H1 (cell line): ENCODE measurements at regions not wholly inside any gene's neighbourhood (a gene's known extent, or its start where the extent isn't known, plus 50 kb on each side); places are given as distances from the start of the nearest gene placed in this dataset.

Experiments
- CTCF ChIA-PET: fragments of 300-600 bp; sonication (Branson Sonifier 250); formaldehyde crosslinking; loops from one replicate; lab custom pipeline; 2021; ENCODE audit not compliant: partially characterized antibody; lab: Charles Lee
- POLR2A ChIA-PET: fragments of 300-600 bp; sonication (Branson Sonifier 250); formaldehyde crosslinking; loops from one replicate; lab custom pipeline; 2021; ENCODE audit warnings: inconsistent platforms; ENCODE audit not compliant: partially characterized antibody; lab: Charles Lee
- DNase-seq, 2 experiments: peaks; one replicate each; pipeline versions ENCODE4 v3.0.0 to v3.0.0-alpha.2; 2010 to 2022; ENCODE audit warnings: low spot score in 2 of 2, low read depth in 1 of 2, mixed read lengths in 1 of 2
- FAIRE-seq: peaks from 2 replicates; lab custom pipeline; 2011; peaks lifted over from hg19 to GRCh38; lab: Jason Lieb, UNC
- H2AFZ ChIP-seq: 2 replicates; pipeline ENCODE4 v1.8.1; 2012; ENCODE audit warnings: low read length, inconsistent platforms
- H2AK5ac ChIP-seq: 2 replicates; pipeline ENCODE4 v1.6.1; 2013; ENCODE audit warnings: low read depth, low read length
- H2BK120ac ChIP-seq: replicated peaks from 2 replicates; pipeline ENCODE3; 2013; ENCODE audit warnings: low read depth, low read length, inconsistent platforms
- H2BK12ac ChIP-seq: 2 replicates; pipeline ENCODE4 v1.6.1; 2013; ENCODE audit warnings: low read depth, low read length
- H2BK15ac ChIP-seq: 2 replicates; pipeline ENCODE4 v1.6.1; 2013; ENCODE audit warnings: low read length
- H2BK20ac ChIP-seq: 2 replicates; pipeline ENCODE4 v1.6.1; 2013; ENCODE audit warnings: low read length
- H2BK5ac ChIP-seq: 2 replicates; pipeline ENCODE4 v1.6.1; 2013; ENCODE audit warnings: low read depth, low read length
- H3K14ac ChIP-seq: 2 replicates; pipeline ENCODE4 v1.6.1; 2013; ENCODE audit warnings: inconsistent platforms; ENCODE audit not compliant: insufficient read length
- H3K18ac ChIP-seq: 2 replicates; pipeline ENCODE4 v1.6.1; 2013; ENCODE audit warnings: low read length; ENCODE audit errors: extremely low read depth
- H3K23ac ChIP-seq: 2 replicates; pipeline ENCODE4 v1.6.1; 2013; ENCODE audit warnings: inconsistent platforms; ENCODE audit not compliant: insufficient read length
- H3K23me2 ChIP-seq: 2 replicates; pipeline ENCODE4 v1.6.1; 2013; ENCODE audit warnings: low read depth, low read length
- H3K27ac ChIP-seq: 2 replicates; pipeline ENCODE4 v1.6.1; 2011; ENCODE audit warnings: low read depth, low read length, inconsistent platforms
- H3K27me3 ChIP-seq, 4 experiments: replicated peaks in 1 of 4; 1 replicate in 1 of 4; 2 replicates in 3 of 4; pipeline versions ENCODE4 v1.6.1 to v1.8.1; 2011 to 2013; ENCODE audit warnings: low read length in 3 of 4, mild to moderate bottlenecking in 3 of 4, inconsistent platforms in 2 of 4, mixed read lengths in 2 of 4, moderate library complexity in 1 of 4; ENCODE audit not compliant: control insufficient read depth in 3 of 4, insufficient read depth in 3 of 4; ENCODE audit errors: extremely low read depth in 1 of 4
- H3K36me3 ChIP-seq, 4 experiments: 2 replicates each; pipeline versions ENCODE4 v1.6.1 to v1.8.1; 2011 to 2013; ENCODE audit warnings: mild to moderate bottlenecking in 4 of 4, low read length in 3 of 4, moderate library complexity in 2 of 4, control low read depth in 1 of 4, inconsistent platforms in 1 of 4; ENCODE audit not compliant: insufficient read depth in 4 of 4, control insufficient read depth in 2 of 4
- H3K4ac ChIP-seq: replicated peaks from 2 replicates; pipeline ENCODE3; 2013; ENCODE audit warnings: low read length, low read depth, mixed read lengths, inconsistent platforms; ENCODE audit not compliant: insufficient read length
- H3K4me1 ChIP-seq, 4 experiments: replicated peaks in 1 of 4; 1 replicate in 1 of 4; 2 replicates in 3 of 4; pipeline versions ENCODE4 v1.6.1 to v1.8.1; 2011 to 2013; ENCODE audit warnings: low read length in 3 of 4, inconsistent platforms in 2 of 4, mixed read lengths in 1 of 4; ENCODE audit not compliant: insufficient read depth in 4 of 4, control insufficient read depth in 3 of 4
- H3K4me2 ChIP-seq, 2 experiments: 2 replicates each; pipeline versions ENCODE4 v1.6.1 to v1.8.1; 2011 to 2013; ENCODE audit warnings: low read depth in 2 of 2, low read length in 2 of 2, control low read depth in 1 of 2, inconsistent platforms in 1 of 2, mild to moderate bottlenecking in 1 of 2; ENCODE audit not compliant: insufficient read depth in 1 of 2
- H3K4me3 ChIP-seq, 4 experiments: fragments of 200-600, 300-600 bp in 1 of 4; sonication (generic), shearing (Covaris generic), sonication (Bioruptor Twin) in 1 of 4; 2 replicates each; pipeline versions ENCODE4 v1.5.1 to v1.8.1; 2011 to 2016; ENCODE audit warnings: low read length in 4 of 4, low read depth in 3 of 4, control low read depth in 2 of 4, inconsistent platforms in 2 of 4, mild to moderate bottlenecking in 2 of 4, mixed read lengths in 1 of 4, moderate library complexity in 1 of 4; ENCODE audit not compliant: insufficient read depth in 2 of 4; ENCODE audit errors: extremely low read depth in 1 of 4
- H3K56ac ChIP-seq: replicated peaks from 2 replicates; pipeline ENCODE3; 2013; ENCODE audit warnings: low read depth, mild to moderate bottlenecking, mixed read lengths, low read length, inconsistent platforms; ENCODE audit not compliant: insufficient read length
- H3K79me1 ChIP-seq: 2 replicates; pipeline ENCODE4 v1.6.1; 2013; ENCODE audit warnings: low read depth, low read length, control low read depth
- H3K79me2 ChIP-seq, 2 experiments: 2 replicates each; pipeline versions ENCODE4 v1.6.1 to v1.8.1; 2012 to 2013; ENCODE audit warnings: low read length in 2 of 2, mild to moderate bottlenecking in 2 of 2, inconsistent platforms in 1 of 2; ENCODE audit not compliant: insufficient read depth in 2 of 2, control insufficient read depth in 1 of 2
- H3K9ac ChIP-seq, 4 experiments: replicated peaks in 1 of 4; 1 replicate in 1 of 4; 2 replicates in 3 of 4; pipeline versions ENCODE4 v1.6.1 to v1.8.1; 2011 to 2013; ENCODE audit warnings: low read depth in 3 of 4, low read length in 3 of 4, control low read depth in 2 of 4, mild to moderate bottlenecking in 2 of 4, moderate library complexity in 2 of 4, inconsistent platforms in 1 of 4; ENCODE audit errors: extremely low read depth in 1 of 4
- H3K9me3 ChIP-seq, 2 experiments: 2 replicates each; pipeline versions ENCODE4 v1.6.1 to v1.8.1; 2012 to 2013; ENCODE audit warnings: mild to moderate bottlenecking in 2 of 2, moderate library complexity in 2 of 2, control low read depth in 1 of 2, inconsistent platforms in 1 of 2, low read depth in 1 of 2, low read length in 1 of 2, mixed read lengths in 1 of 2; ENCODE audit not compliant: insufficient read depth in 2 of 2
- H4K20me1 ChIP-seq, 2 experiments: replicated peaks in 1 of 2; 2 replicates each; pipeline versions ENCODE3 to v1.8.1; 2011 to 2013; ENCODE audit warnings: inconsistent platforms in 2 of 2, low read length in 2 of 2, mild to moderate bottlenecking in 1 of 2; ENCODE audit not compliant: insufficient read depth in 2 of 2, control insufficient read depth in 1 of 2
- H4K5ac ChIP-seq: 2 replicates; pipeline ENCODE4 v1.6.1; 2013; ENCODE audit warnings: low read length, low read depth, mixed read lengths, inconsistent platforms; ENCODE audit not compliant: insufficient read length
- H4K8ac ChIP-seq: 2 replicates; pipeline ENCODE4 v1.8.0; 2013; ENCODE audit warnings: mild to moderate bottlenecking, moderate library complexity, low read length, inconsistent platforms; ENCODE audit not compliant: insufficient read depth; ENCODE audit errors: extremely low read depth
- H4K91ac ChIP-seq: replicated peaks from 2 replicates; pipeline ENCODE3; 2013; ENCODE audit warnings: low read length, mixed read lengths, inconsistent platforms; ENCODE audit not compliant: insufficient read length
- EGR1 ChIP-seq: IDR thresholded peaks from 2 replicates; pipeline ENCODE4 v1.6.1; 2011; ENCODE audit warnings: low read depth, low read length, borderline replicate concordance
- SRF ChIP-seq: IDR thresholded peaks from 2 replicates; pipeline ENCODE4 v1.6.1; 2011; ENCODE audit warnings: mild to moderate bottlenecking, low read depth, low read length, moderate library complexity
- WGBS, 2 experiments: shearing (Covaris generic) in 1 of 2; methylation state at CpG; one replicate each; pipeline versions ENCODE4 v1.1.6 to v1.1.7; 2013 to 2015; ENCODE audit warnings: low lambda C conversion rate in 2 of 2, mixed read lengths in 2 of 2, inconsistent platforms in 1 of 2, low coverage in 1 of 2, missing lambda C conversion rate in 1 of 2; ENCODE audit not compliant: insufficient replicate concordance in 2 of 2, insufficient coverage in 1 of 2, insufficient read length in 1 of 2; ENCODE audit errors: extremely low coverage in 1 of 2, missing lambda C conversion rate in 1 of 2; 5-methylcytosine and 5-hydroxymethylcytosine counted together

DNA sequence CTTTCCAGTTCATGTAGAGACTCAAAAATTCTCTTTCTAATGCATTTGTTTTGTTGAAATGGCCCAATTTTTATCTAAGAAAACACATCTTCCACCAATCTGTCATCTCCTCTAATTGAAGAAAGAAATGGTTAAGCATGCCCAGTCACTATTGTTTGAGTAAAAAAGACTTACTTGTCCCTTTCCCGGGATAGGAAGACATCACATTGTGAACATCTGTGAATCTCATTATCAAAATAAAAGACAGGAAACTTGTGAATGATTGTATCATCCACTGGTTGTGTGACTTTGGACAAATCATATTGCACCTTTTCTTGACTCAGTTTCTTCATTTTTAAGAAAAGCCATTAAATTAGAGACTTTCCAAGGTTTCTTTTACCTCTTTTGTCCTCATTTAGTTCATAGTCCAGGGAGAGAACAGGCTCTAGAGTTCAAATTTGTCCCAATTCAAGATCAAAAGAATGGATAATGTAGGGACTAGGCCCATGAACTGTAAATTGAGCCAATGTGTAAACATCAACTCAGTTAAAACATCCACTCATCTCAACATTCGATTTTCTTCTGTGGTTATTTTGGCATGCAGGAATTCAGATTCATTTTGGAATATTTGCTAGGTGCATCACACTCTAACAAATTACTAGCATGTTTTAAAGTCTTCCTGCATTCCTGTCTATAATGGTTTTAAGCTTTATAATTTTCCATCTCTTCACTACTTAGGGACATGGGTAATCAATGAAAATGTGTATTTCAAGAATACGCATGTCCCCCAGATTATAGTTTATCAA, 838.0 kb upstream of the WWC1 start:
- H3K79me2 ChIP-seq: no peaks in the 10 kb centered on the region
- no peak overlapping the region for H3K23ac ChIP-seq
- H3K27ac ChIP-seq: no peak overlapping the region
- no peak overlapping the region for H2BK5ac ChIP-seq
- no peak overlapping the region for H3K56ac ChIP-seq
- no peak overlapping the region for H3K4ac ChIP-seq
- H4K91ac ChIP-seq: no peak overlapping the region
- H3K36me3 ChIP-seq: no peaks in the 10 kb centered on the region
- DNase-seq: no peak
- H4K8ac ChIP-seq: no peak overlapping the region
- H3K9ac ChIP-seq: no peak overlapping the region
- H2BK120ac ChIP-seq: no peak overlapping the region
- no peak overlapping the region for H3K4me2 ChIP-seq
- no peaks in the 10 kb centered on the region; the same call in 1 of the 2 replicates for H3K23me2 ChIP-seq
- 83% methylated on average over 3 of the region's 3 CpGs; no CpG with 5 or more reads in 1 of the 2 experiments for WGBS, 2 experiments
- H3K9me3 ChIP-seq: no peaks in the 10 kb centered on the region
- TF ChIP-seq SRF (no peak), EGR1 (no peak)
- TF ChIP-seq, all 59 proteins: peak for 0
- Histone ChIP-seq H2AFZ (no peak overlapping the region), H4K5ac (no peak overlapping the region), H3K4me1 (no peaks in the 10 kb centered on the region; a peak in 1 of 7 replicates), H2BK12ac (no peak overlapping the region), H3K27me3 (no peaks in the 10 kb centered on the region), H2AK5ac (no peak overlapping the region), H3K79me1 (no peaks in the 10 kb centered on the region), H2BK20ac (no peak overlapping the region), H3K18ac (no peak overlapping the region), H3K4me3 (no peak overlapping the region), H4K20me1 (no peaks in the 10 kb centered on the region), H3K14ac (no peak overlapping the region), H2BK15ac (no peak overlapping the region)
- ChIA-PET CTCF (no interaction called here), POLR2A (no interaction called here)
- FAIRE-seq: no peak
